ENCODE measurements at regions not wholly inside any gene's neighbourhood (a gene's known extent, or its start where the extent isn't known, plus 50 kb on each side); places are given as distances from the start of the nearest gene placed in this dataset.

- DNase-seq (ENCODE audit: missing footprints) (no peak), ATAC-seq (peak; percentile 27)
- intact Hi-C loops (cut with DNase I): no loop called here
These were observed 64.9 kb downstream of the MCFD2 start for GRCh38 chr2:46850742-46851141.

GRCh38 chr2:46849721-46850556 is 65.7 kb downstream of the MCFD2 start:
- intact Hi-C loops (cut with DNase I): loop anchor here (1.0 kb wide), 1 partner anchor 36 kb away; no protein-coding TSS in a partner anchor
- ATAC-seq (peak; percentile 28), DNase-seq (ENCODE audit: missing footprints) (no peak)

- intact Hi-C loops (cut with DNase I): loop anchor here (1.0 kb wide), 1 partner anchor 35 kb away; no protein-coding TSS in a partner anchor
- ATAC-seq (no peak), DNase-seq (ENCODE audit: missing footprints) (no peak)
These were observed 66.4 kb downstream of the MCFD2 start for GRCh38 chr2:46849046-46849715.

DNA sequence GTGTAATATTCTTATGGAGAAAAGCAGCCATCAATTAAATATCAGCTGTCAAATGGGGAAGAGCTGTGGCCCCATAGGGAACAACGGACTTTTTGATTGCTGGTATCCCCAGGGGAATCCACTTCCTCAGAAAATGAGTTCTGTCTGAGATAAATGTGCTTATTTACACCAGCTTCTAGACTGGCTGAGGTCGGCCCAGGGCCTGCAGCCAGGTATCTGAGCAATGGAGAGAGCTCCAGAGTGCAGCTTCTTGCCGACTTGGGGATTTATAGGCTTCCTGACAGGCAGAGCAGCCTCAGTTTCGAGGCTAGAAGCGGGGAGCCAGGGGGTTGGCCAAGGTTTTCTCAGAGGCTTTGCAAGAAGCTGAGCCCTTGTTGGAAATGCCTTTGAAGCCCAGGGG is 67.2 kb downstream of the MCFD2 start:
- ATAC-seq (no peak), DNase-seq (ENCODE audit: missing footprints) (no peak)
- intact Hi-C loops (cut with DNase I): no loop called here

DNA sequence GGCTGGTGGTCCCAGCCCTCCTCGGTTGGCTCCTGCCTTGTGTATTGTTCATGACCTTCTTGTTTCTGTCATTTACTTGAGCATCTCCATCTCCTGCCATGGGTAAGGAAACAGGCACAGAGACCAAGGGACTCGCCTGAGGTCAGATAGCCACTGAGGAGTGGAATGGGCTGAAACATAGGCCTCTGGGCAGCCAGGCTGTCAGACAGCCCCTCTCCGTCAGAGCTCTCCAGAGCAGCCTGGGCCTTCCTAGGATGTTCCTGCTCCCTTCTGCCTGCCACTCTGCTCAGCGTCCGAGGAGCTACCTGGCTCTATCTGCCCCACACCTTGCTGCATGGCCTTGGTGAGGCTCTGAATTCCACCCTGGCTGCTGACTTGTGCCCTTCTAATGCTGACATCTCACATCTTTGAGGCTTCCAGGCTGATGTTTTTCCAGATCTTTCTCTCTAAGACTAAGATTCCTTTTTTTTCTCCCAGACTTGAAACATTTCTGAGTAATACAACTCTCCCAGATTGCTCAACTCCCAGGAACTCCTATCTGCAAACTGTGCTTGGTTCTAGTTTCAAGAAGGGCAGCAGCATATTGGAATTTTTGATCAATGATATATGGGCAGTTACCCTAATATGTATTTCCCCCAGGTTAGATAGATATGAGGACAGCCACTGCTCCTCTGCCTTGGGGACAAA is 67.7 kb downstream of the MCFD2 start:
- DNase-seq (ENCODE audit: missing footprints) (no peak), ATAC-seq (peak; percentile 46)
- intact Hi-C loops (cut with DNase I): loop anchor here (1.0 kb wide), 1 partner anchor 30 kb away; no protein-coding TSS in a partner anchor

GRCh38 chr2:46847185-46847710 is 68.4 kb downstream of the MCFD2 start:
- peak; percentile 78 for ATAC-seq

GRCh38 chr2:46846536-46846935 is 69.1 kb downstream of the MCFD2 start:
- DNase-seq (ENCODE audit: missing footprints): no peak
- ATAC-seq: no peak
- intact Hi-C loops (cut with DNase I): no loop called here

More at GRCh38 chr2:46847185-46847710, 68.4 kb downstream of the MCFD2 start:
- intact Hi-C loops (cut with DNase I): loop anchor here (1.0 kb wide), 1 partner anchor 29 kb away; no protein-coding TSS in a partner anchor
- peak; percentile 93 for DNase-seq (ENCODE audit: missing footprints)

DNA sequence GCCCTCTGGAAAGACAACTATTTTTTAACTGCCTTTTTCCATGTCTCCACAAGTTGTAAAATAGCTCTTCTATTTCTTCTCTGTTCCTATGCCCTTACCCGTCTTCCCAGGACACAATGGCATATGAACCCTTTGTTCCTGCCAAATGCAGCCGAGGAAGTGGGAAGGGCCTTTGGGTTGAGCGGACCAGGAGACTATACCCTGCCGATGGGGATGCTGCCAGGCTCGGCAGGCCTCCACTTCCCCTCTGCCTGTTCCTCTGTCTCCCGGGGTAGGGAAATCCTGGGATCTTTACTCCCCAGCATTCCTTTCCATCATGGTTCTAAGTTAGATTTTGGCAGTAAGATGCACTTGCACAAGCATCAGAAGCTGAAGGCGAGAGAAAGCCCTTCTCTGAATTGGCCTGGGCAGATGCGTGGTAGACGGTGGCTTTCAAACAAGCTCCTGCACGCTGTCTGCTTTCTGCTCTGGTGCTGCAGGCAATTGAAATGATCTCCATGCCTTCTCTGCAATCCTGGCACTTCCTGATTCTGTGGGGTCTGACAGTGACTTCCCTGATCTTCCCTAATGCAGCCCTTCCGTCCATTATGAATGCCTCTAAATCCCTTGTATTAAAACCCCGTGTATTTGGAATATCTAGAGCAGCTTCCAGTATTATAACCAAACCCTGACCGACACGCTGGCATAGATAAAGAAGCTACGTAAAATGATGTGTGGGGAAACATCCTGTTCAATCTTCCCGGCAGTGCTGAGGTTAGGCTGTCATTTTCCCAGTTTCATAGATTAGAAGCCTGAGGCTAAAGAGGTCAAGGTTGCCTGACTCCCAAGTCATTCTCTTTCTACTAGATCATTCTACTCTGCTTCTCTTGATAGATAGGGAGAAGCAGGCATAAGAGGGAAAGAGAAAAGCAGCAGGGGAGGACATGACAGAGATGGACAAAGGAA is 69.8 kb downstream of the MCFD2 start:
- intact Hi-C loops (cut with DNase I): no loop called here

GRCh38 chr2:46844443-46844842 is 71.2 kb downstream of the MCFD2 start:
- DNase-seq (ENCODE audit: missing footprints) (no peak), ATAC-seq (no peak)
- intact Hi-C loops (cut with DNase I): no loop called here

More for the DNA sequence above, 69.8 kb downstream of the MCFD2 start:
- DNase-seq (ENCODE audit: missing footprints) (no peak), ATAC-seq (no peak)

DNA sequence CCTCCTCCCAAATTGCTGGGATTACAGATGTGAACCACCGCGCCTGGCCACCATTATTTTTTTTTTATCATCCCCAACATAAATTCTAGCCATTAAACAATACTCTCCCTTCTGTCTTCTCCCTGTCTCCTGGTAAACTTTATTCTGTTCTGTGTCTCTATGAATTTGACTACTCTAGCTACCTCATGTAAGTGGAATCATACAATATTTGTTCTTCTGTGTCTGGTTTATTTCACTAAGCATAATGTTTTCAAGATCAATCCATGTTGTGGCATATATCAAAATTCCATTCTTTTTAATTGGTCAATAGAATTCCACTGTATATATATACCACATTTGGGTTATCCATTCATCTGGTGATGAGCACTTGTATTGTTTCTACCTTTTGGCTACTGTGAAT is 71.6 kb downstream of the MCFD2 start:
- intact Hi-C loops (cut with DNase I): no loop called here

DNA sequence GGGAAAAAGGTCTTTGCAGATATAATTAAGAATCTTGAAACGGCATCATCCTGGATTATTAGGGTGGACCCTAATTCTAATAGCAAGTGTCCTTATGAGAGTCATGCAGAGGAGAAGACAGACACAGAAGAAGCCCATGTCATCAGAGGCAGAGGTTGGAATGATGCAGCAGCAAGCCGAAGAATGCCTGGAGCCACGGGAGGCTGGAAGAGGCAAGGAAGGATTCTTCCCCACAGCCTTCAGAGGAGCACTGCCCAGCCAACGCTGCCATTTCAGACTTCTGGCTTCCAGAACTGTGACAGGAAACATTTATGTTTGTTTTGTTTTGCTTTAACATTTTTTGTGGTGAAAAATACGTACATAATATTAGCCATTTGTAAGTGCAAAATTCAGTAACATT is 72.3 kb downstream of the MCFD2 start:
- ATAC-seq: no peak
- DNase-seq (ENCODE audit: missing footprints): no peak
- intact Hi-C loops (cut with DNase I): no loop called here

More for the DNA sequence above, 71.6 kb downstream of the MCFD2 start:
- ATAC-seq (no peak), DNase-seq (ENCODE audit: missing footprints) (no peak)

DNA sequence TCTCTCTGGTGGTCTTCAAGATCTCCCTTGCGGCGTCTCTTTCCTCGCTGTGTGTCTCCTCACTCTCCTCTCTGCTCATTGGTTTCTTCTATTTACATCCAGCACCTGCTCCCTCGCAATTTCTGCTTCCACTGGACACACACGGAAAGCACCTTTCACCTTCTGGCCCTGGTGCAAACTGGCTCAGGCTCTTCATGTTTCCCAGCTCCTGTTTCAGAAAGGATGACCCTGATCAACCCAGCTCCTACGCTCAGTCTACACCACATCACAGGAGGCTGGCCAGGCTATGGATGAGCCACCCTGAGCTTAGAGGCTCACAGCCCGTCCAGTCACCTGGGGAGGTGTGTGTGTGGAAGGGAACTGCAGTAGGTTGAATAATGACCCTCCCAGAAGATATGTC is 72.7 kb downstream of the MCFD2 start:
- no peak for ATAC-seq
- intact Hi-C loops (cut with DNase I): no loop called here
- DNase-seq (ENCODE audit: missing footprints): no peak

- intact Hi-C loops (cut with DNase I): no loop called here
- no peak for ATAC-seq
- DNase-seq (ENCODE audit: missing footprints): no peak
These were observed 74.0 kb downstream of the MCFD2 start for GRCh38 chr2:46841621-46842020.

GRCh38 chr2:46839045-46839444 is 76.6 kb downstream of the MCFD2 start:
- intact Hi-C loops (cut with DNase I): no loop called here
- no peak for DNase-seq (ENCODE audit: missing footprints)
- no peak for ATAC-seq

DNA sequence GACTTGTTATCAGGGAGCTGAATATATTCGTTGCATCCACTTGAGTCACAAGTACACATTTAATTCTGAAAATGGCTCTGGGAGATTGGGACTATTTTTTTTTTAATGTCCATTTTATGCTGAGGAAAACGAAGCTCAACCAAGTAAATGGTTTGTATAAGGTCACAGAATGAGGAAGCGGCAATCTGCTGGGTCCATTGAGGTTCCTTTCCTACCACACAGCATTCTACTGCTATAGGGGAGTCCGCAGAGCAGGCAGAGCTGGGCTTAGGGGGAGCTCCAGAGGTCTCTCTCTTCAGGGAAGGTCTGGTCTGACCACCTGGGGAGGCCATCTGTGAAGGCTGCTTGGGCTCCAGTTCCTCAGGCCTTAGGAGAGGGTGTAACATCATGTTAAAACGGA is 77.9 kb downstream of the MCFD2 start:
- intact Hi-C loops (cut with DNase I): no loop called here
- ATAC-seq (no peak), DNase-seq (ENCODE audit: missing footprints) (no peak)

DNA sequence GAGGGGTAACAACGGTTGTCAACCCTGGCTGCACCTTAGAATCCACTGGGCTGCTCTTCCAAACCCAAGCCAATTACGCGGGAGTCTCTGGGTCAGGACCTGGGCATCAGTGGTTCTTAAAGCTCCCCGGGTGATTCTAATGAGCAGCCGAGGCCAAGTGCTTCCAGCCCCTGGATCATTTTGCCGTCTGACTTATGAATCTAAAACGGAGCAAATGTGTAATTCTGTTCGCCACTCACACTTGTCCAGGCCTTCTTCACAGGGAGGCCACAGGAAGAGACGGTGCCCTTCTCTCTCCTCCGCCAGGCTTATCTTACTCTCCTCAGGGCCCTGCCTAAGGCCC is 78.5 kb downstream of the MCFD2 start:
- ATAC-seq: peak; percentile 17
- intact Hi-C loops (cut with DNase I): no loop called here
- no peak for DNase-seq (ENCODE audit: missing footprints)

GRCh38 chr2:46836295-46837111 is 79.1 kb downstream of the MCFD2 start:
- ATAC-seq (peak; percentile 11), DNase-seq (ENCODE audit: missing footprints) (no peak)
- intact Hi-C loops (cut with DNase I): no loop called here
